ENCODE measurements at regions not wholly inside any gene's neighbourhood (a gene's known extent, or its start where the extent isn't known, plus 50 kb on each side); places are given as distances from the start of the nearest gene placed in this dataset.

- H3K27ac ChIP-seq, result no peak overlapping the region
- no peak for DNase-seq
- TF ChIP-seq POLR2A (IDR thresholded peaks at IDR 0.05), result no peak
- no peak for TF ChIP-seq CTCF (IDR thresholded peaks at IDR 0.05)
These were observed 170.2 kb upstream of the RPS23 start for GRCh38 chr5:82448374-82448773.

GRCh38 chr5:82447913-82448312, 169.8 kb upstream of the RPS23 start:
- DNase-seq, result no peak
- intact Hi-C loops (cut with DNase I; ENCODE audit: low total_unique reads), result no loop called here
- Histone ChIP-seq H3K36me3 (no peaks in the 10 kb centered on the region), H3K27me3 (no peaks in the 10 kb centered on the region), H3K4me3 (no peak overlapping the region), H3K9me3 (no peaks in the 10 kb centered on the region), H3K27ac (no peak overlapping the region), H3K4me1 (no peaks in the 10 kb centered on the region)
- TF ChIP-seq POLR2A (IDR thresholded peaks at IDR 0.05), result no peak
- TF ChIP-seq CTCF (IDR thresholded peaks at IDR 0.05), result no peak

More at GRCh38 chr5:82448374-82448773, 170.2 kb upstream of the RPS23 start:
- Histone ChIP-seq H3K9me3 (no peaks in the 10 kb centered on the region), H3K27me3 (no peaks in the 10 kb centered on the region), H3K36me3 (no peaks in the 10 kb centered on the region), H3K4me3 (no peak overlapping the region), H3K4me1 (no peaks in the 10 kb centered on the region)
- intact Hi-C loops (cut with DNase I; ENCODE audit: low total_unique reads), result no loop called here

- no peaks in the 10 kb centered on the region for H3K36me3 ChIP-seq
- H3K27me3 ChIP-seq, result no peaks in the 10 kb centered on the region
- TF ChIP-seq CTCF (IDR thresholded peaks at IDR 0.05) (no peak), POLR2A (IDR thresholded peaks at IDR 0.05) (no peak)
- intact Hi-C loops (cut with DNase I; ENCODE audit: low total_unique reads), result no loop called here
- no peaks in the 10 kb centered on the region for H3K4me1 ChIP-seq
- DNase-seq, result no peak
- H3K4me3 ChIP-seq, result no peak overlapping the region
- no peaks in the 10 kb centered on the region for H3K9me3 ChIP-seq
- no peak overlapping the region for H3K27ac ChIP-seq
These were observed 168.7 kb upstream of the RPS23 start for GRCh38 chr5:82446809-82447208.

GRCh38 chr5:82445726-82446335, 167.7 kb upstream of the RPS23 start:
- no peaks in the 10 kb centered on the region for H3K27me3 ChIP-seq
- H3K27ac ChIP-seq, result no peak overlapping the region
- intact Hi-C loops (cut with DNase I; ENCODE audit: low total_unique reads), result no loop called here

More at GRCh38 chr5:82445726-82446335, 167.7 kb upstream of the RPS23 start:
- Histone ChIP-seq H3K4me3 (no peak overlapping the region), H3K36me3 (no peaks in the 10 kb centered on the region), H3K4me1 (no peaks in the 10 kb centered on the region), H3K9me3 (no peaks in the 10 kb centered on the region)
- TF ChIP-seq POLR2A (IDR thresholded peaks at IDR 0.05), result no peak
- TF ChIP-seq CTCF (IDR thresholded peaks at IDR 0.05), result no peak
- no peak for DNase-seq

Data from uterus (tissue), 3 donors.